ENCODE measurements at regions not wholly inside any gene's neighbourhood (a gene's known extent, or its start where the extent isn't known, plus 50 kb on each side); places are given as distances from the start of the nearest gene placed in this dataset.

- H4K20me1 ChIP-seq (ENCODE audit: insufficient read depth, low read length, poor library complexity, severe bottlenecking) = no peaks in the 10 kb centered on the region
- H3K79me2 ChIP-seq (ENCODE audit: insufficient read depth, low read length) = no peaks in the 10 kb centered on the region
- TF ChIP-seq EZH2phosphoT487 (IDR thresholded peaks at IDR 0.05; ENCODE audit: borderline replicate concordance) = no peak
- TF ChIP-seq, protein P1, sequence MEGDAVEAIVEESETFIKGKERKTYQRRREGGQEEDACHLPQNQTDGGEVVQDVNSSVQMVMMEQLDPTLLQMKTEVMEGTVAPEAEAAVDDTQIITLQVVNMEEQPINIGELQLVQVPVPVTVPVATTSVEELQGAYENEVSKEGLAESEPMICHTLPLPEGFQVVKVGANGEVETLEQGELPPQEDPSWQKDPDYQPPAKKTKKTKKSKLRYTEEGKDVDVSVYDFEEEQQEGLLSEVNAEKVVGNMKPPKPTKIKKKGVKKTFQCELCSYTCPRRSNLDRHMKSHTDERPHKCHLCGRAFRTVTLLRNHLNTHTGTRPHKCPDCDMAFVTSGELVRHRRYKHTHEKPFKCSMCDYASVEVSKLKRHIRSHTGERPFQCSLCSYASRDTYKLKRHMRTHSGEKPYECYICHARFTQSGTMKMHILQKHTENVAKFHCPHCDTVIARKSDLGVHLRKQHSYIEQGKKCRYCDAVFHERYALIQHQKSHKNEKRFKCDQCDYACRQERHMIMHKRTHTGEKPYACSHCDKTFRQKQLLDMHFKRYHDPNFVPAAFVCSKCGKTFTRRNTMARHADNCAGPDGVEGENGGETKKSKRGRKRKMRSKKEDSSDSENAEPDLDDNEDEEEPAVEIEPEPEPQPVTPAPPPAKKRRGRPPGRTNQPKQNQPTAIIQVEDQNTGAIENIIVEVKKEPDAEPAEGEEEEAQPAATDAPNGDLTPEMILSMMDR (conservative IDR thresholded peaks at IDR 0.05; ENCODE audit: low read length) = no peak
- no peaks in the 10 kb centered on the region for H3F3A ChIP-seq (ENCODE audit: low read depth)
- H3K9ac ChIP-seq (ENCODE audit: low read depth, low read length, poor library complexity, severe bottlenecking) = no peak overlapping the region
- no peaks in the 10 kb centered on the region for H3K4me1 ChIP-seq (ENCODE audit: insufficient read depth, low read length, poor library complexity, severe bottlenecking)
- no peak overlapping the region for H3K4me3 ChIP-seq (ENCODE audit: low read length, poor library complexity, severe bottlenecking)
- no peak overlapping the region for H3K4me2 ChIP-seq (ENCODE audit: low read depth, low read length, poor library complexity, severe bottlenecking)
- no peaks in the 10 kb centered on the region for H3K9me3 ChIP-seq (ENCODE audit: insufficient read depth, low read depth, low read length)
- no peaks in the 10 kb centered on the region for H3K27me3 ChIP-seq (ENCODE audit: insufficient read depth, low read length, poor library complexity, severe bottlenecking)
- no peak overlapping the region for H2AFZ ChIP-seq (ENCODE audit: low read length)
- no peaks in the 10 kb centered on the region for H3K9me2 ChIP-seq (replicated peaks; ENCODE audit: low read depth, low read length)
- H3K36me3 ChIP-seq (ENCODE audit: insufficient read depth, low read length) = no peaks in the 10 kb centered on the region
Observed at GRCh38 chr1:239322369-239322768, 64.0 kb upstream of the CHRM3 start.

DNA sequence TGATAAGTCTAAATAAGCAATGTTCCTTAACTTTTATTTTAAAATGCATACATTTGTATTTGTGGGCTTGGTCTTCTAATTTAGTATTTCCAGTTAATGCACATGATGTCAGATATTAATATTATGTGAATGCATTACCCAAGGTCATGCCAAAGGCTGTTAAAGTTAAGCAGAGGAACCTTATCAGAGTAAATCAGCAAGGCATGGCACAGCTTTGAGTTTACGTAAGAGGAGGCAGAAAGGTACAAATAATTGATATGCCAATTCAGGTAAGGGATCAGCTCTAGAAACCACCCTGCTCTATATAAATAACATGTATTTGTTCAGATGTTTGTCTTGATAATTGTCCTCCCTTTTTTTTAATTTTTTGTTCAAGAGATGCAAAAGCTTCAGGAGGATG is 64.5 kb upstream of the CHRM3 start:
- no peaks in the 10 kb centered on the region for H3K9me3 ChIP-seq (ENCODE audit: insufficient read depth, low read depth, low read length)
- H3K79me2 ChIP-seq (ENCODE audit: insufficient read depth, low read length) = no peaks in the 10 kb centered on the region
- no peaks in the 10 kb centered on the region for H3K9me2 ChIP-seq (replicated peaks; ENCODE audit: low read depth, low read length)
- H2AFZ ChIP-seq (ENCODE audit: low read length) = no peak overlapping the region
- H3K36me3 ChIP-seq (ENCODE audit: insufficient read depth, low read length) = no peaks in the 10 kb centered on the region
- H3K4me1 ChIP-seq (ENCODE audit: insufficient read depth, low read length, poor library complexity, severe bottlenecking) = no peaks in the 10 kb centered on the region
- H3K9ac ChIP-seq (ENCODE audit: low read depth, low read length, poor library complexity, severe bottlenecking) = no peak overlapping the region
- TF ChIP-seq, protein P1 (conservative IDR thresholded peaks at IDR 0.05; ENCODE audit: low read length) = no peak
- TF ChIP-seq EZH2phosphoT487 (IDR thresholded peaks at IDR 0.05; ENCODE audit: borderline replicate concordance) = no peak
- no peaks in the 10 kb centered on the region for H4K20me1 ChIP-seq (ENCODE audit: insufficient read depth, low read length, poor library complexity, severe bottlenecking)
- H3K4me2 ChIP-seq (ENCODE audit: low read depth, low read length, poor library complexity, severe bottlenecking) = no peak overlapping the region
- H3K4me3 ChIP-seq (ENCODE audit: low read length, poor library complexity, severe bottlenecking) = no peak overlapping the region
- H3F3A ChIP-seq (ENCODE audit: low read depth) = no peaks in the 10 kb centered on the region
- H3K27me3 ChIP-seq (ENCODE audit: insufficient read depth, low read length, poor library complexity, severe bottlenecking) = no peaks in the 10 kb centered on the region

GRCh38 chr1:239317948-239318347 is 68.4 kb upstream of the CHRM3 start:
- no peaks in the 10 kb centered on the region for H3K9me2 ChIP-seq (replicated peaks; ENCODE audit: low read depth, low read length)
- H3K27me3 ChIP-seq (ENCODE audit: insufficient read depth, low read length, poor library complexity, severe bottlenecking) = no peaks in the 10 kb centered on the region
- no peaks in the 10 kb centered on the region for H3K9me3 ChIP-seq (ENCODE audit: insufficient read depth, low read depth, low read length)
- no peak overlapping the region for H2AFZ ChIP-seq (ENCODE audit: low read length)
- no peak overlapping the region for H3K9ac ChIP-seq (ENCODE audit: low read depth, low read length, poor library complexity, severe bottlenecking)
- no peaks in the 10 kb centered on the region for H3K36me3 ChIP-seq (ENCODE audit: insufficient read depth, low read length)
- no peaks in the 10 kb centered on the region for H3K4me1 ChIP-seq (ENCODE audit: insufficient read depth, low read length, poor library complexity, severe bottlenecking)
- no peak overlapping the region for H3K4me2 ChIP-seq (ENCODE audit: low read depth, low read length, poor library complexity, severe bottlenecking)
- H4K20me1 ChIP-seq (ENCODE audit: insufficient read depth, low read length, poor library complexity, severe bottlenecking) = no peaks in the 10 kb centered on the region
- H3K4me3 ChIP-seq (ENCODE audit: low read length, poor library complexity, severe bottlenecking) = no peak overlapping the region
- H3F3A ChIP-seq (ENCODE audit: low read depth) = no peaks in the 10 kb centered on the region
- H3K79me2 ChIP-seq (ENCODE audit: insufficient read depth, low read length) = no peaks in the 10 kb centered on the region
- TF ChIP-seq EZH2phosphoT487 (IDR thresholded peaks at IDR 0.05; ENCODE audit: borderline replicate concordance) = no peak
- TF ChIP-seq, protein P1 (conservative IDR thresholded peaks at IDR 0.05; ENCODE audit: low read length) = no peak
